ENCODE measurements at regions not wholly inside any gene's neighbourhood (a gene's known extent, or its start where the extent isn't known, plus 50 kb on each side); places are given as distances from the start of the nearest gene placed in this dataset.

- Histone ChIP-seq H3K27me3 (ENCODE audit: control insufficient read depth, insufficient read depth, low read length) (no peaks in the 10 kb centered on the region), H3K36me3 (replicated peaks; ENCODE audit: control insufficient read depth, insufficient read depth, low read length) (no peaks in the 10 kb centered on the region), H3K4me3 (ENCODE audit: insufficient read depth, low read depth, low read length) (no peak overlapping the region)
- no peak for DNase-seq
Measured at GRCh38 chr13:108003626-108004025, 211.7 kb downstream of the LIG4 start.

GRCh38 chr13:108000998-108001397 is 214.3 kb downstream of the LIG4 start:
- H3K4me3 ChIP-seq (ENCODE audit: insufficient read depth, low read depth, low read length): no peak overlapping the region
- H3K27me3 ChIP-seq (ENCODE audit: control insufficient read depth, insufficient read depth, low read length): no peaks in the 10 kb centered on the region
- no peaks in the 10 kb centered on the region for H3K36me3 ChIP-seq (replicated peaks; ENCODE audit: control insufficient read depth, insufficient read depth, low read length)
- no peak for DNase-seq

DNA sequence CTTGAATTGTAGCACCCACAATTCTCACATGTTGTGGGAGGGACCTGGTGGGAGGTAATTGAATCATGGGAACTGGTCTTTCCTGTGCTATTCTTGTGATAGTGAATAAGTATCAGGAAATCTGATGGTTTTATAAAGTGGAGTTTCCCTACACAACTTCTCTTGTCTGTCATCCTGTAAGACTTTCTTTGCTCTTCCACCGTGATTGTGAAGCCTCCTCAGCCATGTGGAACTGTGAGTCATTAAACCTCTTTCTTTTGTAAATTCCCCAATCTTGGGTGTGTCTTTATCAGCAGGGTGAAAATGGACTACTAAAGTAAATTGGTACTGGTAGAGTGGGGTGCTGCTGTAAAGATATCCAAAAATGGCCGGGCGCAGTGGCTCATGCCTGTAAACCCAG is 215.6 kb downstream of the LIG4 start:
- no peaks in the 10 kb centered on the region for H3K27me3 ChIP-seq (ENCODE audit: control insufficient read depth, insufficient read depth, low read length)
- H3K36me3 ChIP-seq (replicated peaks; ENCODE audit: control insufficient read depth, insufficient read depth, low read length): no peaks in the 10 kb centered on the region
- DNase-seq: no peak
- no peak overlapping the region for H3K4me3 ChIP-seq (ENCODE audit: insufficient read depth, low read depth, low read length)

- DNase-seq: no peak
- Histone ChIP-seq H3K27me3 (ENCODE audit: control insufficient read depth, insufficient read depth, low read length) (no peaks in the 10 kb centered on the region), H3K4me3 (ENCODE audit: insufficient read depth, low read depth, low read length) (no peak overlapping the region), H3K36me3 (replicated peaks; ENCODE audit: control insufficient read depth, insufficient read depth, low read length) (no peaks in the 10 kb centered on the region)
Measured at GRCh38 chr13:107994137-107994536, 221.2 kb downstream of the LIG4 start.

DNA sequence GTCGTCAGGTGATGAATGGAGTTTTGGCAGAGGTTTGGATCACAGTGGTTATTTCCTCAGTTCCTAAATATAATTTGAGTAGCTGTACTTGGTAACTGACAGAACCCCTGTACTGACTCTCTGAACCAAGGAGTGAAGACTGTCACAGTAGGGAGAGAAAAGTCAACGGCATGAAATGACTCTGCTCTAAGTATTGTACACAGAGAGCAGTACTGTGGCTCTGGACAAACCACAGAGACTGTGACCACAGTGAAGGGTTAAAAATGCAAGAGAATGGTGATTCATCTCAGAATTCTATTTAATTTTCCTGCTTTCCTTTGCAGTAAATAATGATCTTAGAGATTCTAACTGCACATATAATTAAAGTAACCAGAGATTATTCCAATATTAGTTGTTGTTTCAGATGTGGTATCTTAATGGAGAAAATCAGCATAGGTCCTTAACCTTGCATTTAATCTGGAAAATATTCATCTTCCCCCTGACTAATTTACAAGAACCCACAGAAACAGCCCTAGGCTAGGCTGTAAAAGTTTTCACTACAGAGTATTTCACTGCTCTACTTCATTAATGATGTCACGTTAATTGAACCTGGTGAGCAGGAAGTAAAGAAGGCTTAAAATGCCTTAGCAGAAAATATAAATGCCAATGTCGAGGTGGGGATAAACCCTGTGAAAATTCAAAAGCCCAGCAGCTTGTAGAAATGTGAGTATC is 221.9 kb downstream of the LIG4 start:
- Histone ChIP-seq H3K36me3 (replicated peaks; ENCODE audit: control insufficient read depth, insufficient read depth, low read length) (no peaks in the 10 kb centered on the region), H3K4me3 (ENCODE audit: insufficient read depth, low read depth, low read length) (no peak overlapping the region), H3K27me3 (ENCODE audit: control insufficient read depth, insufficient read depth, low read length) (no peaks in the 10 kb centered on the region)
- DNase-seq: no peak

GRCh38 chr13:107992542-107992941 is 222.8 kb downstream of the LIG4 start:
- H3K36me3 ChIP-seq (replicated peaks; ENCODE audit: control insufficient read depth, insufficient read depth, low read length): no peaks in the 10 kb centered on the region

DNA sequence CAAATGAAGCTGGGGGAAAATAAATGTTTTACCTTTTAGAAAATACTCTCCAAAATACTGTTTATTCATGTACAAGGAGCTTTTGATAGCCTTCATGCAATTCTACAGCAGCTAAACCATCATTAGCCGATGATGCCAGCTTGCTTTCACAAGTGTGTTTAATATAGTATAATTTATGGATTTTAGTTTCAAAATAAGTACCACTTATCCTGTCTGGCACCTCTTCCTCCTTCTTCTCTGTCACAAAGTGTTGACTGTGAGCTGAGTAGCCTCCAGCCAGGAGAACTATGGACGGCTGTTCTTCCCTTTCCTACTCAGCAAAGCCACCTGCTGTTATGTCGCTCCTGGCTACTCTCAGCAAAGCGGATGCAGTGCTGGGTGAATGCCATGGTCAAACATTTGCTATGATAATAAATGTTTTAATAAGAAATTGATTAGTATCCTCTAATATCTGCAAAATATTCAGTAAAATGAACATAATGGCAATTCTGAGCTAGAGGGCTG is 238.2 kb downstream of the LIG4 start:
- H3K4me3 ChIP-seq (ENCODE audit: insufficient read depth, low read depth, low read length): no peak overlapping the region
- DNase-seq: no peak
- H3K36me3 ChIP-seq (replicated peaks; ENCODE audit: control insufficient read depth, insufficient read depth, low read length): no peaks in the 10 kb centered on the region
- H3K27me3 ChIP-seq (ENCODE audit: control insufficient read depth, insufficient read depth, low read length): no peaks in the 10 kb centered on the region

More at GRCh38 chr13:107992542-107992941, 222.8 kb downstream of the LIG4 start:
- Histone ChIP-seq H3K27me3 (ENCODE audit: control insufficient read depth, insufficient read depth, low read length) (no peaks in the 10 kb centered on the region), H3K4me3 (ENCODE audit: insufficient read depth, low read depth, low read length) (no peak overlapping the region)
- DNase-seq: no peak

DNA sequence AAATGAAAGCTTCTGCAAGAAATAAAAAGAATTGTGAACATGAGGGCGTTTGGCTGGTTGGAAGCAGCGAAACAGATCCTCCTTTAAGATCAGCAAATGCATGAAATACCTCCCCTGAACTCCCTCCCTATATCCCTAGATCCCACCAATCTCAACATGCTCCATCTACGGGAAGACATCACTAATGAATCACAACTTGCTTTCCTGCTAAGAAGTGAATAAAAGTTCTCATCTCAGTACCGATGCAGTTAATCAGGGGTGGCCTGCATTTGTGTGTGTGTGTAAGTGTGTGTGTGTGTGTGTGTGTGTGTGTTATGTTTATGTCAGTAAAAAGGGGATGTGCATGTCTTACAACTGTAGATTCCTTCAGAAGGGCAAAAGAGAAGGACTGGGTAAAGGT is 238.7 kb downstream of the LIG4 start:
- no peak for DNase-seq

GRCh38 chr13:107974409-107974808 is 240.9 kb downstream of the LIG4 start:
- H3K36me3 ChIP-seq (replicated peaks; ENCODE audit: control insufficient read depth, insufficient read depth, low read length): no peaks in the 10 kb centered on the region

More for the DNA sequence above, 238.7 kb downstream of the LIG4 start:
- Histone ChIP-seq H3K4me3 (ENCODE audit: insufficient read depth, low read depth, low read length) (no peak overlapping the region), H3K27me3 (ENCODE audit: control insufficient read depth, insufficient read depth, low read length) (no peaks in the 10 kb centered on the region), H3K36me3 (replicated peaks; ENCODE audit: control insufficient read depth, insufficient read depth, low read length) (no peaks in the 10 kb centered on the region)

GRCh38 chr13:107969546-107969945 is 245.8 kb downstream of the LIG4 start:
- Histone ChIP-seq H3K4me3 (ENCODE audit: insufficient read depth, low read depth, low read length) (no peak overlapping the region), H3K36me3 (replicated peaks; ENCODE audit: control insufficient read depth, insufficient read depth, low read length) (no peaks in the 10 kb centered on the region), H3K27me3 (ENCODE audit: control insufficient read depth, insufficient read depth, low read length) (no peaks in the 10 kb centered on the region)

More at GRCh38 chr13:107974409-107974808, 240.9 kb downstream of the LIG4 start:
- Histone ChIP-seq H3K27me3 (ENCODE audit: control insufficient read depth, insufficient read depth, low read length) (no peaks in the 10 kb centered on the region), H3K4me3 (ENCODE audit: insufficient read depth, low read depth, low read length) (no peak overlapping the region)
- no peak for DNase-seq

GRCh38 chr13:107968470-107968869 is 246.9 kb downstream of the LIG4 start:
- Histone ChIP-seq H3K27me3 (ENCODE audit: control insufficient read depth, insufficient read depth, low read length) (no peaks in the 10 kb centered on the region), H3K4me3 (ENCODE audit: insufficient read depth, low read depth, low read length) (no peak overlapping the region), H3K36me3 (replicated peaks; ENCODE audit: control insufficient read depth, insufficient read depth, low read length) (no peaks in the 10 kb centered on the region)
- DNase-seq: no peak

More at GRCh38 chr13:107969546-107969945, 245.8 kb downstream of the LIG4 start:
- no peak for DNase-seq

DNA sequence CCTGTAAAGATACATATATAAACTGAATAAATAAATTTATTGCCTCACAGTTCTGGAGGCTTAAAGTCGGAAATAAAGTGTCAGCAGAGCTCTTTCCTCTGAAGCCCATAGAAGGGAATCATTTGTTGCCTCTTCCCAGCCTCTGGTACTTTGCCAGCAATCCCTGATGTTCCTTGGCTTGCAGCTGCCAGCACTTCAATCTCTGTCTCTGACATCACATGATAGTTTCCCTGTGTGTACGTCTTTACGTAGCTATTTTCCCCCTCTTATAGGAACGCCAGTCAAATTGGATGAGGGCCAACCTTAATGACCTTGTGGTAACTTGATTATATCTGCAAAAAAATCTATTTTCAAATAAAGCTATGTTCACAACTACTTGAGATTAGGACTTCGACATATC is 250.9 kb downstream of the LIG4 start:
- Histone ChIP-seq H3K4me3 (ENCODE audit: insufficient read depth, low read depth, low read length) (no peak overlapping the region), H3K27me3 (ENCODE audit: control insufficient read depth, insufficient read depth, low read length) (no peaks in the 10 kb centered on the region), H3K36me3 (replicated peaks; ENCODE audit: control insufficient read depth, insufficient read depth, low read length) (no peaks in the 10 kb centered on the region)
- no peak for DNase-seq

DNA sequence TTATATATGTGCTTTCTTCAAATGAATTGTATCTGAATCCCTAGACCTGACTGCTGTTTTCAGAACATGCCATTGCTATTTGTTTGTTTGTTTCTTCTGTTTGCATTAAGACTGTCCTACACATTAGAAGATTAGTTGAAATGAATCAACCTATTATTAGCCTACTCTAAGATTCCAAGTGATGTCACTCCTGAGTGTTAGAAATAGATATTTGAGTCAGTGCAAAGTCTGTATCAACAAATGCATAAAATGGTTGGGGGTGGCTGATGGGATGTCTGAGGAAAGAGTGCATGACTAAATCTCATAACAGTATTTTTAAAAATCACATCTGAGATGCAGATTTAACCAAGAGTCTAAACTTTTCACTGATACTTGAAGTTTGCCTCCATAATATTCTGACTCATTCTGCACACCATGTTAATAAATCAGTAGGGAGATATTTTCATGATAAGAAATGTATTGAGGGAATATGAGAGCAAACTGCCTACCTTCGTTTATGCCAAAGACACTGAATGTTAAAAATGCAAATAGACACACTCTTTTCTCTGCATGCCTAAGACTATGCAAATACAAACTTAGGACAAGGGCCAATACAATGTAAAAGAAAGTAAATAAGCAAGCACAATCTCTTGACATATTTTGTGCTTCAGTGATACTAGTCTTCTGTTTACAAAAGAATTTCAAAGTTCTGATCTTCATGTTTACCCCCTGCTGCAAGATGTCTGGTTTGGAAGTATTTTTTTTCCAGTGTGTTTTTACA is 253.3 kb downstream of the LIG4 start:
- DNase-seq: no peak
- Histone ChIP-seq H3K27me3 (ENCODE audit: control insufficient read depth, insufficient read depth, low read length) (no peaks in the 10 kb centered on the region), H3K4me3 (ENCODE audit: insufficient read depth, low read depth, low read length) (no peak overlapping the region), H3K36me3 (replicated peaks; ENCODE audit: control insufficient read depth, insufficient read depth, low read length) (no peaks in the 10 kb centered on the region)

DNA sequence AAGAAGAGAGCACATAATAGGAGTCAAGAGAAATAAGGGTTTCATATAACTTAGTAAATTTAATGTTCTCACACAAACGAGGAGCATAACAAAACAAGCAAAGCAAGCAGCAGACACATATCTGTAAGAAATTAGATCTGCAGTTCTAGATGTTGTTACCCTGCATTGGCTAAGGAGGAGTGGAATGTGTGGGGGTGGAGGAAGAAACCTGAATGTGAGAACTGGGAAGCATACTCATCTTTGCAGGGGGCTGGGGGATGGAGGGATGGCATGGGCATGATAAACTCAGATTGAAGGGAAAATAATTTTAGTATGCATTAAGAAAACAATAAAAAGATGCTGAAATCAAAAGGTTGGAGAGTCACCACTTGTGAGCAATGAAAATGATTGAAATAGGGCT is 255.0 kb downstream of the LIG4 start:
- Histone ChIP-seq H3K36me3 (replicated peaks; ENCODE audit: control insufficient read depth, insufficient read depth, low read length) (no peaks in the 10 kb centered on the region), H3K27me3 (ENCODE audit: control insufficient read depth, insufficient read depth, low read length) (no peaks in the 10 kb centered on the region), H3K4me3 (ENCODE audit: insufficient read depth, low read depth, low read length) (no peak overlapping the region)
- peak; percentile 2 for DNase-seq

GRCh38 chr13:107956889-107957288 is 258.4 kb downstream of the LIG4 start:
- Histone ChIP-seq H3K4me3 (ENCODE audit: insufficient read depth, low read depth, low read length) (no peak overlapping the region), H3K27me3 (ENCODE audit: control insufficient read depth, insufficient read depth, low read length) (no peaks in the 10 kb centered on the region), H3K36me3 (replicated peaks; ENCODE audit: control insufficient read depth, insufficient read depth, low read length) (no peaks in the 10 kb centered on the region)
- DNase-seq: no peak

Measured in H7 (cell line).